Mammary epithelial cell (primary cell): ENCODE measurements at regions not wholly inside any gene's neighbourhood (a gene's known extent, or its start where the extent isn't known, plus 50 kb on each side); places are given as distances from the start of the nearest gene placed in this dataset.

ENCODE experiments used
- EZH2 ChIP-seq: IDR thresholded peaks from 2 replicates; pipeline ENCODE4 v1.6.1; 2012; ENCODE audit warnings: low read length, inconsistent platforms, borderline replicate concordance
- TF ChIP-seq, protein P1 (sequence below), 2 donors: IDR thresholded peaks in 1 of 2; conservative IDR thresholded peaks in 1 of 2; 2 replicates each; pipeline ENCODE4 v1.5.1; 2011 to 2012; ENCODE audit warnings: inconsistent platforms in 2 of 2, low read length in 2 of 2, mild to moderate bottlenecking in 2 of 2, control low read depth in 1 of 2, low read depth in 1 of 2; ENCODE audit not compliant: insufficient read depth in 1 of 2; ENCODE audit errors: extremely low read depth in 1 of 2

DNA sequence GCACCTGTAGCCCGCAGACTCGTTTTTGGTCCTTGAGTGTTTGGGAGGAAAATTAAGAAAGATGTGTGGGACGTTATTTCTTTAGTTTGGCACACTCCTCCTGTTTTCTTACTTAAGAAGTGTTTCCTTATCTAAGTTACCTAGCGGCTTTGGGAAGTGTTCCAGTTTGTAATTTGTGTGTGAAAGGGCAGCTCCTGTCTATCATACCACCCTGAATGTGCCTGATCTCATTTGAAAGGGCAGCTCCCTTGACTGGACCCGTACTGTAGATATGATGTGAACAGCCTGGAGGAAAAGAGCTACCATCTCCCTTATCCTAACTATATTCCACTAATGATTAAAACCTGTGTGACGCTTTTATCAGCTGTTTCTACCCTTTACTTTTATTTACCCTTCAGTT is 314.3 kb downstream of the CHRM3 start:
- TF ChIP-seq, protein P1, sequence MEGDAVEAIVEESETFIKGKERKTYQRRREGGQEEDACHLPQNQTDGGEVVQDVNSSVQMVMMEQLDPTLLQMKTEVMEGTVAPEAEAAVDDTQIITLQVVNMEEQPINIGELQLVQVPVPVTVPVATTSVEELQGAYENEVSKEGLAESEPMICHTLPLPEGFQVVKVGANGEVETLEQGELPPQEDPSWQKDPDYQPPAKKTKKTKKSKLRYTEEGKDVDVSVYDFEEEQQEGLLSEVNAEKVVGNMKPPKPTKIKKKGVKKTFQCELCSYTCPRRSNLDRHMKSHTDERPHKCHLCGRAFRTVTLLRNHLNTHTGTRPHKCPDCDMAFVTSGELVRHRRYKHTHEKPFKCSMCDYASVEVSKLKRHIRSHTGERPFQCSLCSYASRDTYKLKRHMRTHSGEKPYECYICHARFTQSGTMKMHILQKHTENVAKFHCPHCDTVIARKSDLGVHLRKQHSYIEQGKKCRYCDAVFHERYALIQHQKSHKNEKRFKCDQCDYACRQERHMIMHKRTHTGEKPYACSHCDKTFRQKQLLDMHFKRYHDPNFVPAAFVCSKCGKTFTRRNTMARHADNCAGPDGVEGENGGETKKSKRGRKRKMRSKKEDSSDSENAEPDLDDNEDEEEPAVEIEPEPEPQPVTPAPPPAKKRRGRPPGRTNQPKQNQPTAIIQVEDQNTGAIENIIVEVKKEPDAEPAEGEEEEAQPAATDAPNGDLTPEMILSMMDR (conservative IDR thresholded peaks at IDR 0.05 in 1 of 2, IDR thresholded peaks at IDR 0.05 in 1 of 2; ENCODE audit: extremely low read depth in 1 of 2, insufficient read depth in 1 of 2, low read depth in 1 of 2, low read length in 2 of 2), result no peak
- TF ChIP-seq EZH2, result no peak
